Stimulated activated CD4-positive, alpha-beta T cell treated with anti-CD3 and anti-CD28 coated beads, Interleukin-12 subunit alpha, Interleukin-12 subunit beta, amount 100 ng/mL, for 24 hours (primary cell): ENCODE measurements at regions not wholly inside any gene's neighbourhood (a gene's known extent, or its start where the extent isn't known, plus 50 kb on each side); places are given as distances from the start of the nearest gene placed in this dataset.

Source experiments
- DNase-seq, 2 experiments: peaks; one replicate each; pipeline ENCODE4 v3.0.0-alpha.2; 2020; ENCODE audit warnings: low read depth in 2 of 2

DNA sequence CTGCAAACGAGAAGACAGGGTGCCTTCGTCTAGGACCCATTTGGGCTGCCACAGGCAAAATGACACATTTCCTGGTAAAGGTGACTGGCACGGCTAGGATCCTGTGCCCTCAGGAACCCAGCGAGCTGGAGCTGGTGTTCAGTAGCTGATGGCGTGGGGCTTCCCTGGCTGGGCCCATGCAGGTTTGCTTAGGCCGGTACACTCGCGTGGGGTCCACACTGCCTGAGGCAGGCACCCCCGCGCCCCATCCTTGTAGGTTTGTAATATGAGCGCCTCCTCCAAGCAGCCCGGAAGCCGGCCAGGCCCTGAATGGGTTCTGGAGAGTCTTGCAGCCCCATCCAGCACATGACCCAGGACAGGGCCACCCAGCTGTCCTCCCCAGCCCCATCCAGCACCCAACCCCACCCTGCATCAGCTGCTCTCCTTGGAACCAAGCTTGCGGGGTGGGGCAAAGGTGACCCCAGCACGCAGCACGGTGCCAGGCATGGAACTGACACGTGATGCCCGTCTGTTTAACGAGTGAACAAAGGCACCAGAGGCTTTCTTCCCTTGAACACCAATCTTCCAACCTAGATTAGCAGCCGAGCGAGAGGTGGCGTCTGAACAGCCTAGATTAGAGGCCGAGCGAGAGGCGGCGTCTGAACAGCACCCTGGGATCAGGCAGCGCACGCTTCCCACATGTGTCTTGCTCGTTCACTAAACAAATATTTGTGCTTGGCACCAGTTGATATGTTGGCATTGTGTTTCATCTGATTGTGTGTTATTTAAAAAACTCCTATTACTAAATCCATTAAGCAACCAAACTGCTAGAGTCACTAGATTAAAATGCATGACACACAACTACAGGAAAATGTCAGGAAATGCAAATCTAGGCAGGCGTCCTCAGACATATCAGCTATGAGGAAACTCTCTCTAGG lies 112.1 kb downstream of the DLL1 start:
- DNase-seq, result no peak

DNA sequence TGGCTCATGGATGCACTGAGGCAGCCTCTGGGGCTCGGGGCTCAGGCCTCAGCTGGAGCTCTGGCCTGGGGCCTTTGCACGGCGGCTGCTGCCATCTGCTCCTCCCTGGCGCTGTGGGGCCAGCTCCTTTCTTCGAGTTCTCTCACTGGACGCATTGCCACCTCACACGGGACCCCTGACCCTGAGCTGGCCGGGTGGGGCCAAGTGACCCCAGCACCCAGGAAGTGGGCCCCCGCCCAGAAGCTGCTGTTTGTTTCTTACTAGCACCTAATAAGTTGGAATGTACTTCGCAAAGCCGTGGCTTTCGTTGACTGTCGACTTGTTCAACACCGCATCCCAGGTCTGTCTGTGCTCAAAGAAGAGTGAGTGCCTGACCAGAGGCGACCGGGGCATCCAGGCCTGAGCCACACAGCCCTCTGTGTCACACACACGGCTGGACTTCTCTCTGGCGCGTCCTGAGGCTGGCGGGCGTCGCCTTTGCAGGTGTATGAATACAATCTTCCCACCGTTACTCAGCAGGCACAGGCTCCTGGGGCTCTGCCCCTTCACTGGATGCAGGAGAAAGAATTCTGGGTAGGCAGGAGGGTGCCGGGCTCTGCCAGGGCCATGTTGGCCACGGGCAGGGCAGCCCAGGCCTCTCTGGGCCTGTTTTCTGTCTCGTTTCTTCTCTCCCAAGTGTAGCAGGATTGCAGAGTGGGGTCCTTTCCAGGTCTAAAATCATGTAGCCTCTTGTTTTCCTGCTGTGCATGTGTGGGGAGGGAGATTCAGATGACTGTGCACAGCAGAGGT lies 112.9 kb downstream of the DLL1 start:
- no peak for DNase-seq

DNA sequence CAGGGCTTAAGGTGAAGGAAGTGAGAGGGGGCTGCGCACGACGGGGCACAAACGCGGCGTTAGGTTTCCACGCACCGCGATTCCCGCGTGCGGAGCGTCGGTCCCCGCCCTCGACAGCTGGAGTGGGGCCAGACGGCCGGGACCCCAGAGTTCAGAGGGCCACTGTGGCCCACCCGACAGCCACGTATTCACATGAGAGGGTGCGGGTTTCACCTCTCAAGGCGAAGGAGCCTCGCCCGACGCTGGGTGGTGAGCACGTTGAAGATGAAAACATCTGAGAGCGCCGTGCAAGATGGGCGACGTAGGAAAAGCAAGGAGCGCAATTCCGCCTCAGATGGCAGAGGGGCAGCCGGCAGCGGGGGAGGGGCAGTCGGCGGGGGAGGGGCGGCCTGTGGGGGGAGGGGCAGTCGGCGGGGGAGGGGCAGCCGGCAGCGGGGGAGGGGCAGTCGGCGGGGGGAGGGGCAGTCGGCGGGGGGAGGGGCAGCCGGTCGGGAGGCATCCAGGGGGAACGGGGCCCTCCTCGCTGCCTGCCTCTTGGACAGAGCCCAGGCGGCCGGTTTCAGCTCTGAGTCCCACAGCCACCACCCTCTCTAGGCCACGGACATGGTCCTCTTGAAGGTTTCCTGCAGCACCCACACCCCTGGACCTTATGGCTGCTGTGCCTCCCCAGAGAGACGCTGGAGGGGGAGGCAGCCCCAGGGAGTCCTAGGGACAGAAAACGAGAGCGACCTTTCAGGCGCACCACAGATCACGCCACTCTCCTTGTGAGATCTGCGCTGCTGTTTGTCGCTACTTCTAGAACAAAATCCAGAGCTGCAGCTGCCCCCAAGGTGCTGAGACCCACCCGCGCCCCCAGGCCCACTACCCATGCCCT lies 113.7 kb downstream of the DLL1 start:
- DNase-seq, result no peak

DNA sequence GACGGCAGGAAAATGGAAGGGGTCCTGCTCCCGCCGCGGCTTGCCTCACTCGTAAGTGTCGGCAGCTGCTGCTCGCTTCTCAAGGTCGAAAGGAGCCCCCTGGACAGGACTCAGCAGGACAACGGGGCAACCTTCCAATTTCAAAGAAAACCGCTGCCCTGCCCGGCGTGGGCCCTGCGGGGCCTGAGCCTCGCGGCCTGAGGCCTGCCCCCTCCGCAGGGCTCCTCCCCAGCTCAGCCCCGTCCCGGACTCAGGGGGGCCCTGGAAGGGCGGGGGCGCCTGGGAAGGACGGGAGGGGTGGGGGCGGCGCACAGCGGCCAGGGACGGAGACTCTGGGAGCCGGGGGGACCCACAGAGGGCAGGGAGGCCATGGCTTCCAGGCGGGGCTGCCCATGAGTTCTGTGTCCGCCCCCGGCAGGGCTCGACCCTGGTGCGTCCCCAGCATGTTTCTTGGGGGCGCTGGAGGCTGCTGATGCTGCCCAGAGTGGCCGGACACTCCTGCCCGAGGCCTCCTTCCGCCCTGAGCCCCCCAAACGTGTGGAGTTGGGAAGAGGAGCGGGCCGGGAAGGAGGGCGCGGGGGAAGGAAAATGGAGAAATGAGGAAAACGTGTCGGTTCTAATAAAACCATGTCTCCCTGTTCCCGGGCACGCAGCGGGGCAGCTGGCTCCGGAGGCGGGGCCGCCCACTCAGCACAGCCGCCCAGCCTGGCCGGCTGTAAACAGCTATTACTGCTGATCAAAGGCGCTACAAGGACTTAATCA lies 114.6 kb downstream of the DLL1 start:
- DNase-seq, result no peak

DNA sequence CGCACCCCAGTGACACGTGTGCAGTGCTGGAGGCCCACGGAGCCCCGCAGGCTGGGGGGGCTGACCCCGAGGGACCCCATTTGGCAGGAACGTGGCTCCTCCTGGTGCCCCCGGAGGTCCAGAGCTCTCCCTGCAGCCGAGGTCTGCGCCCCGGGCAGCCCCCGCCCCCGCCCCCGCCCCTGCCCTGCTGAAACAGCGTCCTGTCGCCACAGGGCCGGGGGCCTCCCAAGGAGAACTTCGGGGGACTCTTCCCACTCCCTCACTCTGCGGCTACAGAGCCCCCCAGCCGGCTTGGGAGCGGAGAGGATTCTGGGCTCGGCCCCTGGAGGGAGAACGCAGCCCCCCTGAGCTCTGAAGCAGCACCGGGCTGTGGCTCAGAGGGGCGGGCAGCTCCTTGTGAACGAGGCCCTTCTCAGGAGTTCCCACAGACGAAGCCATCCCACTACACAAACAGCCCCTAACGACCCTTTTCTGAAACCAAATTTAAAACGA lies 115.2 kb downstream of the DLL1 start:
- DNase-seq, result no peak

DNA sequence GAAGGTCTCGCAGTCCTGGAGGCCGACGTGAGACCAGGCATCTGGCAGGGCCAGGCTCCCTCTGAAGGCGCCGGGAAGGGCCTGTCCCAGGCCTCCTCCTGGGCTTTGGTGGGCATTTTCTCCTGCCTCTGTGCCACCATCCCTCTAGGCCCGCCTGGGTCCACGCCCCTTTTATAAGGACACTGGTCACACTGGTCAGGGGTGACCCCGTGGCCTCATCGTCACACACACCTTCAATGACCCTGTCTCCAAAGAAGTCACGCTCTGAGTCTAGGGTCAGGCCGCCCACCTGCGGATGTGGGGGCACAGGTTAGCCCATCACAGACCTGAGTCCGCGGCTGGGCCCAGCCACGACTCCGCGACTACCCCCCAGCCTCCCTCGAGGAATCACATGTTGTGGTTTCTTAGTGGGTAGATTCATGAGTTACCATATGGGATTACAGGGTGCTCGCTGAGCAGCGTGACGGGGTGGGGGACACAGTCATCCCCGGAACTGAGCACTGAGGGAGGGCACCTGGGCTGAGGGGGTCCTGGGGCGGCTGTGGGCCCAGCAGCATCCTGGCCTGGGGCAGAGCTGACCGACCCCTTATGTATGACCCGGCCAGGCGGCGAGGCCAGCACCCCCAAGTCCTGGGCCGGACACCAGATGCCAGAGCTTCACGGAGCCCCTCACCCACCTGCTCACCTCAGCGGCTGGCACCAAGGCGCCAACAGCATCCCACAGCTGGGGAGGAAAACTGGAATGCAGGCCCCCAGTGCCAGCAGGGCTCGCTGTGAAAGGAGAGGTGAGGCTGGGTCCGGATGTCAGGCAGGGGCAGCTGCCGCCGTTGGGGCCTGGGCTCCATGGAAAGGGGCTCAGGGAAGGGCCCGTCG lies 115.9 kb downstream of the DLL1 start:
- no peak for DNase-seq

DNA sequence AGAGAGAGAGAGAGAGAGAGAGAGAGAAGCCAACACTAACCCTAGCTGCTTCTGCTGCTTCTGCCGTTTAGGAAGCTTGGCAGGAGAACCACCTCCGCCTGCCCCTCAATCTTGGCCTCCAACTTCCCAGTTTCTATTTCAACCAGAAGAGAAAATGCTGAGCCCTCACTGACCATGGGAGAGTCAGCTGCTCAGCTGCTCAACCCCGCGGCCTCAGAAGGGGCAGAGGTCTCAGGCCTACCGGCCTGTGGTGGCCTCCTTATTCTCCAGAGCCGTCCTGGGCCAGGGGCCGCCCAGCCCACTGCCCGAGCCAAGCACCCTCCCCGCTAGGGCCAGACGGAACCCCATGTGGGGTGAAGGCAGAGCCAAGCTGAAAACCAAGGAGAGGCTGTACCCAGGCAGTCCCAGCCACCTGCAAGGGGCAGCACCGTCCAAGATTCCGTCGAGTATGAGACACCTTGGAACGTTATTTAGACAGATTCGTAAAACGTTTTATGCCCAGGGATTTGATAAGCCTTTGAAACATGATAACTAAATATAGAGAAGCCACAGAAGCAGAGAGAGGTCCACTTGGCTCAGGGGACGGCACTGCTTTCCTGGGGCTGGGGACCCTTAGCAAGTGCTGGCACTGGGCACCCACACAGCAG lies 116.6 kb downstream of the DLL1 start:
- no peak for DNase-seq

DNA sequence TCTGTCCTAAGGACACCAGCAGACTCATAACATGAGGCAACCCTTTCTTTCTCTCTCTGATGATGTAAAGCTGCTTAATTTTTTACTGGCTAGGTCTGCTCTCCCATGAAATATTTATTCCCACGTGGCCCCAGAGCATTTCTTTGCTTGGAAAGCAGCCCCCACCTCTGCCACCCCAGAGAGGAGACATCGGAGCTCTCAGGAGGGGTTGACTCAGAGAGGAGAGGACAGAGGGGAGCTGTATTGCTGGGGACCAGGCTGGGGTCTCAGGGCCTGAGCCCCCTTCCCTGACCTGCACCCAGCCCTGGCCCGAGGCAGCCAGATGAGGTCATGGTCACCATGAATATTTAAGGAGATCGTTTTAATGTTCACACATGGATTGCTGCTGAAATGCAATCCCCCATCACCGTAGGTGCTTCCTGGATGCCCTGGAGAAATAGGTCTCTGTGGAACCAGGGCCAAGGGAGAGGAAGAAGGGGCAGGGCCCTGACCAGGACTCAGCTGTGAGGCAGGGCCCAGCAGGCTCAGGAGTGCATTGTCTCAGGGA lies 117.5 kb downstream of the DLL1 start:
- no peak for DNase-seq

DNA sequence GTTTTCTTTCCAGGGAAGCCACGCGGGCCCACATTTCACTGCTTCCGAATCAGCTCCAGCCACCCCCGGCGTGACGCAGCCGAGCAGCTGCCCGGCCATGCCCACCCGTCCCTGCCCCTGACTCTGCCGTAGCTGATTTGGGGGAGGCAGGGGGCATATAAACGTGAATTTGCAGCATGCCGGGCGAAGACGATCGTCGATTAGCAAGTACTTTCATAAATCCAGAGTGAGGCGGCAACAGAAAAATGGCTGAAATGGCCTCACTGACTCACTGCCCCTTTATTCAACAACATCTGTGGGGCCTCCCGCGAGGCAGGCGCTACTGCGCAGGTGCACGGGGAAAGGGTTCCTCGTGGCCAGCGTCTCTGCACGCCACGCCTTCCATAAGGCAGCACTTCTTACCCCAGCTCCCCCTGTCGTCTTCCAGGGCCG lies 118.0 kb downstream of the DLL1 start:
- no peak for DNase-seq

DNA sequence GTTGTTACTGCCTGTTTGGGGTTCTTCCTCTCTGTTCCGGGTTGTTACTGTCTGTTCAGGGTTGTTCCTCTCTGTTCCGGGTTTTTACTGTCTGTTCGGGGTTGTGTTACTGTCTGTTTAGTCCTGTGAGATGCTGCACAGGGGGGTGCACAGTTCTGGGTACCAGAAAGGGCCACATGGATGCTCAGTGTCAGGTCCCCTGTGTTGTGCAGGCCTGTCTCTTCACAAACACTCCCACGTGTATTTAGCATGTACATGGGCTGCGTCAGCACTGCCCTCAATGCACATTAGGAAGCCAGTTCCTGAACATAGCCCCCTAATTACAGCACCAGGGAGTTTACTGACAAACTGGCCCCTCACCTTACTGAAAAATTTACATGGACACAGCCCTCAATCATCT lies 118.5 kb downstream of the DLL1 start:
- no peak for DNase-seq

DNA sequence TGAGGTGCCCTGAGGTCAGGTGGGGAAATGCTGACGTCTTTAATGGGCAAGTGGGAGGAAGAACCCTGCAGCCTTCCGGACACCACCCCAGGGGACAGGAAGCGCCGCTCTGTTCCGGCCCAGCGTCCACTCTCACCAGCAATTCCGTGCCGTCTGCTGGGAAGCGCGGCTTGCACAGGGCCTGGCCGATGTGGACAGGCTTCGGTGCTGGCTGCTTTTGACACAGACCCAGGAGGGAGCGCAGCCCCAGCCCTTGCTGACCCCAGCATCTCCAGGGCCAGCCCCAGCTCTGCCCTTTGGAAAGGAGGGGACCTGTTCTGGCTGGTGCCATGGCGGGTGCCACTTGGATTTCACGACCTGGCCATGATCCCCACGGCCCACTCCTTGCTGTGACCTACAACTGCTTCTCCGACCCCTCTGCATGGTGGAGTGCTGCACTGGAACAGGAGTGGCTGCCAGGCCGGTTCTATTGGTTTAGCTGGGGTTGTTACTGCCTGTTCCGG lies 123.2 kb downstream of the DLL1 start:
- DNase-seq, result no peak

DNA sequence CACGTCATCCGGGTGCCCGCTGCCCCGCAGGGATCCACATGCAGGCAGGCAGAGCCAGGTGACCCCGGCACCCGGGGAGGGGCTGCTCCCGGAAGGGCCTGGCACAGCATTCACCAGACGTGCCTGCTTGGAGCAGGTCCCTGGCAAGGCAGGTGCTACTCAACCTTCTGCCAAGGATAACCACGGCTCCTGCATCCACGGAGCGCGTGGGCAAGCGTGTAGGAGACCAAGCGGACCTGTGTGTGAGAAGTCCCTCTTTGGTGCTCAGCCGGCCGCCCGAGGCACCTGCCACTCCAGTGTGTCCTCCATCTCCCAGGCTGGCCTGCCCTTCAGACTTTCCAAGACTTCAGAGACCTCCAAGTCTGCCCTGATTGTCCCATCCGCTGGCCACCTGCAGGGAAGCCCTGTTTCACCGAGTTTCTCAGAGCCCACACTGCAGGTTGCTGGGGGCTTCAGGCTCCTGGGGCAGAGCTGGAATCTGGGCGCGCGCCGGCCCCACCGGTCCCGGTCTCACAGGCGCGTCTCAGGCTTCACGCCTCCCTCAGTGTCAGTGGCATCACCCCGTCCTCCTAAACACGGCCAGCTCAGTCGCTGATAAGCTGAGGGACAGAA lies 124.3 kb downstream of the DLL1 start:
- no peak for DNase-seq

DNA sequence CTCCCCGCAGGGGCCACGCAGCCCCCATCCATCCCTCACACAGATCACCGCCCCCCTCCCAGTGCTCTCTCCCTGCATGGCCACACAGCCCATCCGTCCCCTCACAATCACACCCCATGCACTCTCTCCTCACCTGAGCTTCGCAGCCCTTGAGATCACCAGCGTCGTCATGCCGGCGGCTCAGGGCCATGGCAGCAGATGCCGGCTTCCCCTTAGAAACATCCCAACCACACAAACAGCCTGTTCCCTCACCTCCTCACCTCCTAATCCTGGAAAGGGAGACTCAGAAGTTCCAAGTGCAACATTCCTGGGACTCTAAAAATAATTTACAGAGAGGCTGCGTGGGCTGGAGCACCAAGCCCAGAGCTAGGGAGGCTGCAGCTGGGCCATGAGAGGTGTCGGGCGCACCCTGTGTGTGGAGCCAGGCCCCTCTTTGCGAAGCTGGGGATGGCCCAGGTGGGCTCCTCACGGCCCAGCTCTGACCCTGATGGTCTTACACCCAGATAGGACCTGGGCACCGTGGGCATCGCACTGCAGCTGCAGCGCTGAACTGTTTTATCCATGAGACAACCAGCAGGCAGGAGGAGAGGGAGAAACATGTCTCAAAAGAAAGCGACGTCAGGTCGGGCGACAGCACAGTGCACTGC lies 125.3 kb downstream of the DLL1 start:
- no peak for DNase-seq

DNA sequence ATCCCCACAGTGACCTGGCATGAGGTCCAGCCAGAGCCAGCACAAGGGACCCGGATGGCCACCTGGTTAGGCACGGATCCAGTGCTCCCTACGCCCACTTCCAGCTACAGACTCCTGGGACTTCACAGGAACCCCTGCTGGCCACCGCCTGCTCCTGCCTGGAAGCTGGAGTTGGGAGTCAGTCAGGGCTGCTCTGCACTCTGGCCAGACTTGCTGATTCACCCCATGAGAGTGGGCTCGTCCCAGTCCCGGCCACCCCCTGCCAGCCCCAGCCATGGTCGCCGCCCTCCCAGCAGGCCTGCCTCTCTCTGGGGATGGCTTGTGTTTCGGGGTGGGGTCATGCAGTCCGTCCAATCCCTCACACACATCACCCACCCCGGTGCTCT lies 125.8 kb downstream of the DLL1 start:
- DNase-seq, result no peak

DNA sequence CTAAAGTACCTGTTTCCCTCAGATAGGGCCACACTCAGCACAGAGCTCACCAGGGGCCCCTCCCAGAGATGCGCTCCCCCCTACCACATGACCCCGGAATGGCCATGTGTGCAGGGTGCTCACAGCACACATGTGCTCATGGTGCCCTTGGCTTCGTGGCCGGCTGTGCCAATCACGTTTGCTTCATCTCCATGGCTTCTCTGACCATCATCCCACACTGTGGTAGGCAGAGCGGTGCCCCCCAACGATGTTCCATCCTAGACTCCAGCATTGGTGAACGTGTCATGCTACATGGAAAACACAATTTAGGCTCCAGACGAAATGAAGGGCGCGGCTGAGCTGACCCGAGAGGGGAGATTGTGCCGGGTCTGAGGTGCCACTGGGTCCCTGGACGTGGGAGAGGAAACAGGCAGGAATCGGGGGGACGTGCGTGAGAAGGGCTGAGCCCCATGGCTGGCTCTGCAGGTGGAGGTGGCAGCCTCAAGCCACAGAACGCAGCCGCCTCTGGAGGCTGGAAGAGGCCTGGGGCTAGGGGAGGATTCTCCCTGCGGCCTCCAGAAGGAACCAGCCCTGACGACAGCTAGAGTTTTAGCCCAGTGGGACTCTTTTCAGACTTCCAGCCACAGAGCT lies 126.5 kb downstream of the DLL1 start:
- no peak for DNase-seq

DNA sequence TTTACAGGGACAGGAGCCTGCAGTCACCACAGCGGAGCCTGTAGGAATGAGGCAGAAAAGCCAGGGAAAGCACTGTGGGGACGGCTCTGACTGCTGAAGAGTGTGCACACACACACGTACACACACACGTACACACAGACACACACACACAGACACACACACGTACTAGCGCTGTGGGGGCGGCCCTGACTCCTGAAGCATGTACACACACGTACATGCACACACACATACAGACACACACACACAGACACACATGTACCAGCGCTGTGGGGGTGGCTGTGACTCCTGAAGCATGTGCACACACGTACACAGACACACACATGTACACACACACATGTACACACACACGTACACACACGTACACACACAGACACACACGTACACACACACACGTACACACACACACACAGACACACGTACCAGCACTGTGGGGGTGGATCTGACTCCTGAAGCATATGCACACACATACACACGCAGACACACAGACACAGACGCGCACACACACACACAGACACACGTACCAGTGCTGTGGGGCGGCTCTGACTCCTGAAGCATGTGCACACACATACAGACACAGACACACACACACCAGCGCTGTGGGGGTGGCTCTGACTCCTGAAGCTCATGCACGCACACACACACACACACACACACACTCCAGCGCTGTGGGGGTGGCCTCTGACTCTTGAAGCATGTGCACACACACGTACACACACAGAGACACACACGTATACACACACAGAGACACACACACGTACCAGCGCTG lies 127.3 kb downstream of the DLL1 start:
- no peak for DNase-seq
